Spleen (tissue), 7 donors: ENCODE measurements at regions not wholly inside any gene's neighbourhood (a gene's known extent, or its start where the extent isn't known, plus 50 kb on each side); places are given as distances from the start of the nearest gene placed in this dataset.

Source experiments
- POLR2A ChIP-seq, 3 donors: fragments of 450-650 bp; IDR thresholded peaks; one replicate each; pipeline ENCODE4 v1.5.1; 2017; ENCODE audit warnings: antibody characterized with exemption in 3 of 3, mild to moderate bottlenecking in 1 of 3
- TF ChIP-seq, protein P1 (sequence below), 11 experiments: fragments of 200-600 bp in 7 of 11; fragments of 450-650 bp in 4 of 11; sonication (generic) in 4 of 11; IDR thresholded peaks in 8 of 11; conservative IDR thresholded peaks in 3 of 11; 1 replicate in 7 of 11; 2 replicates in 4 of 11; pipeline versions ENCODE4 v1.4.0 to v1.8.0; 2016 to 2021; ENCODE audit warnings: antibody characterized with exemption in 11 of 11, inconsistent platforms in 4 of 11, mild to moderate bottlenecking in 1 of 11
- donor health status: DM: no; HTN: no; CAD: no; lungs with moderate emphysema.
- donor health status: DM: no; HTN: no; CAD: no.
- donor health status: DM: no; HTN: no; CAD: no.

DNA sequence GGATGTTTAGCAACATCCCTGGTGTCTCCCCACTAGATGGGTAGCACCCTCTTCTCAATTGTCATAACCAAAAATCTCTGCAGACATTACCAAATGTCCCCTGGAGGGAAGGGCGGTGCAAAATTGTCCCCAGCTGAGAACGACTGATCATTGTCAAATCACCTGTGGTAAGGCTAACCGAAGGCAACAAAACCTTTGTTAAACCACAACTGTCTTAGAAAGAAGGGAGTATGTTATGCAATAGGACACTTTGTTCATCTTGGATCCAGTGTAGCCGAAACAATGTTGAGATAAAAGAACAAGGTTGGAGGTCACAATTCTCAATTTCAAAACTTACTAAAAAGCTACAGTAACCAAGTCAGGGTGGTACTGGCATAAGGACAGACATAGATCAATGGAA is 50.3 kb upstream of the ST3GAL5 start:
- TF ChIP-seq, protein P1, sequence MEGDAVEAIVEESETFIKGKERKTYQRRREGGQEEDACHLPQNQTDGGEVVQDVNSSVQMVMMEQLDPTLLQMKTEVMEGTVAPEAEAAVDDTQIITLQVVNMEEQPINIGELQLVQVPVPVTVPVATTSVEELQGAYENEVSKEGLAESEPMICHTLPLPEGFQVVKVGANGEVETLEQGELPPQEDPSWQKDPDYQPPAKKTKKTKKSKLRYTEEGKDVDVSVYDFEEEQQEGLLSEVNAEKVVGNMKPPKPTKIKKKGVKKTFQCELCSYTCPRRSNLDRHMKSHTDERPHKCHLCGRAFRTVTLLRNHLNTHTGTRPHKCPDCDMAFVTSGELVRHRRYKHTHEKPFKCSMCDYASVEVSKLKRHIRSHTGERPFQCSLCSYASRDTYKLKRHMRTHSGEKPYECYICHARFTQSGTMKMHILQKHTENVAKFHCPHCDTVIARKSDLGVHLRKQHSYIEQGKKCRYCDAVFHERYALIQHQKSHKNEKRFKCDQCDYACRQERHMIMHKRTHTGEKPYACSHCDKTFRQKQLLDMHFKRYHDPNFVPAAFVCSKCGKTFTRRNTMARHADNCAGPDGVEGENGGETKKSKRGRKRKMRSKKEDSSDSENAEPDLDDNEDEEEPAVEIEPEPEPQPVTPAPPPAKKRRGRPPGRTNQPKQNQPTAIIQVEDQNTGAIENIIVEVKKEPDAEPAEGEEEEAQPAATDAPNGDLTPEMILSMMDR (IDR thresholded peaks at IDR 0.05 in 8 of 11, conservative IDR thresholded peaks at IDR 0.05 in 3 of 11), result no peak
- TF ChIP-seq POLR2A (IDR thresholded peaks at IDR 0.05), result no peak
